Chondrocyte (in vitro differentiated cells): ENCODE measurements at regions not wholly inside any gene's neighbourhood (a gene's known extent, or its start where the extent isn't known, plus 50 kb on each side); places are given as distances from the start of the nearest gene placed in this dataset.

Experiments
- DNase-seq: peaks from one replicate; pipeline ENCODE4 v3.0.0; 2021; ENCODE audit warnings: mixed read lengths, low spot score
- H3K27ac Mint-ChIP-seq: one replicate; pipeline ENCODE4 v1.8.0; 2021; ENCODE audit warnings: mild to moderate bottlenecking, moderate library complexity, mixed read lengths; ENCODE audit not compliant: unreplicated experiment
- H3K27me3 Mint-ChIP-seq: 2 replicates; pipeline ENCODE4 v1.8.0; 2021; ENCODE audit warnings: low read depth, mixed read lengths
- H3K36me3 Mint-ChIP-seq: 2 replicates; pipeline ENCODE4 v1.8.0; 2021; ENCODE audit warnings: low read depth, mixed read lengths
- H3K4me1 Mint-ChIP-seq: 2 replicates; pipeline ENCODE4 v1.8.0; 2021; ENCODE audit warnings: low read depth, mild to moderate bottlenecking, mixed read lengths
- H3K4me3 Mint-ChIP-seq: one replicate; pipeline ENCODE4 v1.8.0; 2021; ENCODE audit warnings: mild to moderate bottlenecking, moderate library complexity, mixed read lengths; ENCODE audit not compliant: unreplicated experiment
- H3K9me3 Mint-ChIP-seq: 2 replicates; pipeline ENCODE4 v1.8.0; 2021; ENCODE audit warnings: low read depth, mixed read lengths
- CTCF ChIP-seq: fragments of 200-600 bp; sonication (generic); IDR thresholded peaks from 2 replicates; pipeline ENCODE4 v1.5.0; 2021; ENCODE audit warnings: antibody characterized with exemption, mild to moderate bottlenecking, moderate library complexity

- Mint-ChIP-seq H3K27me3 (peaks cover 3% of the 10 kb centered on the region), H3K4me3 (no peak overlapping the region), H3K4me1 (no peaks in the 10 kb centered on the region), H3K9me3 (no peaks in the 10 kb centered on the region), H3K27ac (no peak overlapping the region), H3K36me3 (no peaks in the 10 kb centered on the region)
- no peak for DNase-seq
- TF ChIP-seq CTCF = no peak
Observed at GRCh38 chr10:55348534-55348933, 547.5 kb upstream of the PCDH15 start.

- no peaks in the 10 kb centered on the region for H3K36me3 Mint-ChIP-seq
- no peak for TF ChIP-seq CTCF
- H3K9me3 Mint-ChIP-seq = no peaks in the 10 kb centered on the region
- H3K4me1 Mint-ChIP-seq = no peaks in the 10 kb centered on the region
- H3K27me3 Mint-ChIP-seq = peaks cover 1% of the 10 kb centered on the region
- no peak overlapping the region for H3K4me3 Mint-ChIP-seq
- H3K27ac Mint-ChIP-seq = no peak overlapping the region
- DNase-seq = no peak
Observed at GRCh38 chr10:55330486-55330885, 529.5 kb upstream of the PCDH15 start.

GRCh38 chr10:55329796-55330195 is 528.8 kb upstream of the PCDH15 start:
- no peaks in the 10 kb centered on the region for H3K4me1 Mint-ChIP-seq
- H3K27me3 Mint-ChIP-seq = no peaks in the 10 kb centered on the region
- H3K9me3 Mint-ChIP-seq = no peaks in the 10 kb centered on the region
- no peaks in the 10 kb centered on the region for H3K36me3 Mint-ChIP-seq
- TF ChIP-seq CTCF = no peak
- H3K4me3 Mint-ChIP-seq = no peak overlapping the region
- no peak overlapping the region for H3K27ac Mint-ChIP-seq
- DNase-seq = no peak

GRCh38 chr10:55320187-55320700 is 519.2 kb upstream of the PCDH15 start:
- Mint-ChIP-seq H3K4me1 (no peaks in the 10 kb centered on the region), H3K36me3 (peaks cover 2% of the 10 kb centered on the region), H3K27me3 (peaks cover 3% of the 10 kb centered on the region), H3K9me3 (peaks cover 17% of the 10 kb centered on the region), H3K27ac (no peak overlapping the region), H3K4me3 (no peak overlapping the region)
- TF ChIP-seq CTCF = no peak
- no peak for DNase-seq

GRCh38 chr10:55311848-55312635 is 511.0 kb upstream of the PCDH15 start:
- H3K27ac Mint-ChIP-seq = no peak overlapping the region
- H3K36me3 Mint-ChIP-seq = no peaks in the 10 kb centered on the region
- TF ChIP-seq CTCF = no peak
- H3K4me3 Mint-ChIP-seq = no peak overlapping the region
- H3K4me1 Mint-ChIP-seq = no peaks in the 10 kb centered on the region
- no peak for DNase-seq
- H3K9me3 Mint-ChIP-seq = no peaks in the 10 kb centered on the region
- peaks cover 4% of the 10 kb centered on the region for H3K27me3 Mint-ChIP-seq
